ENCODE measurements at regions not wholly inside any gene's neighbourhood (a gene's known extent, or its start where the extent isn't known, plus 50 kb on each side); places are given as distances from the start of the nearest gene placed in this dataset.

- ChIA-PET POLR2A (no interaction called here), CTCF (interaction anchor here (0.5 kb wide), 1 partner anchor 13 kb away, joined by 3 read pairs; no protein-coding TSS in a partner anchor)
- no peaks in the 10 kb centered on the region for H3K36me3 ChIP-seq (ENCODE audit: control insufficient read depth, insufficient read depth, low read length)
- TF ChIP-seq CTCF (IDR thresholded peaks at IDR 0.05; ENCODE audit: insufficient read depth, low read depth, low read length) = no peak
- H3K4me3 ChIP-seq (ENCODE audit: low read depth, low read length) = no peak overlapping the region
- H3K27me3 ChIP-seq (ENCODE audit: control insufficient read depth, insufficient read depth, low read length) = no peaks in the 10 kb centered on the region
- no peak for DNase-seq (ENCODE audit: low read depth)
Observed at GRCh38 chr7:136600475-136600874, 268.0 kb upstream of the CHRM2 start.

- POLR2A ChIA-PET = no interaction called here
- no peak for TF ChIP-seq CTCF (IDR thresholded peaks at IDR 0.05; ENCODE audit: insufficient read depth, low read depth, low read length)
- CTCF ChIA-PET = no interaction called here
- no peak for DNase-seq (ENCODE audit: low read depth)
- Histone ChIP-seq H3K4me3 (ENCODE audit: low read depth, low read length) (no peak overlapping the region), H3K27me3 (ENCODE audit: control insufficient read depth, insufficient read depth, low read length) (no peaks in the 10 kb centered on the region), H3K36me3 (ENCODE audit: control insufficient read depth, insufficient read depth, low read length) (no peaks in the 10 kb centered on the region)
Observed at GRCh38 chr7:136594739-136595144, 273.7 kb upstream of the CHRM2 start.

GRCh38 chr7:136588216-136588615 lies 280.2 kb upstream of the CHRM2 start:
- no peaks in the 10 kb centered on the region for H3K27me3 ChIP-seq (ENCODE audit: control insufficient read depth, insufficient read depth, low read length)
- H3K36me3 ChIP-seq (ENCODE audit: control insufficient read depth, insufficient read depth, low read length) = no peaks in the 10 kb centered on the region
- H3K4me3 ChIP-seq (ENCODE audit: low read depth, low read length) = no peak overlapping the region
- TF ChIP-seq CTCF (IDR thresholded peaks at IDR 0.05; ENCODE audit: insufficient read depth, low read depth, low read length) = no peak
- POLR2A ChIA-PET = no interaction called here
- CTCF ChIA-PET = no interaction called here
- no peak for DNase-seq (ENCODE audit: low read depth)

- no peak for TF ChIP-seq CTCF (IDR thresholded peaks at IDR 0.05; ENCODE audit: insufficient read depth, low read depth, low read length)
- DNase-seq (ENCODE audit: low read depth) = no peak
- Histone ChIP-seq H3K36me3 (ENCODE audit: control insufficient read depth, insufficient read depth, low read length) (no peaks in the 10 kb centered on the region), H3K4me3 (ENCODE audit: low read depth, low read length) (no peak overlapping the region), H3K27me3 (ENCODE audit: control insufficient read depth, insufficient read depth, low read length) (no peaks in the 10 kb centered on the region)
- POLR2A ChIA-PET = no interaction called here
- CTCF ChIA-PET = no interaction called here
Observed at GRCh38 chr7:136585954-136586670, 282.3 kb upstream of the CHRM2 start.

- ChIA-PET CTCF (interaction anchor here (1.0 kb wide), 1 partner anchor 161 kb away, joined by 3 read pairs; no protein-coding TSS in a partner anchor), POLR2A (no interaction called here)
- Histone ChIP-seq H3K36me3 (ENCODE audit: control insufficient read depth, insufficient read depth, low read length) (no peaks in the 10 kb centered on the region), H3K4me3 (ENCODE audit: low read depth, low read length) (no peak overlapping the region), H3K27me3 (ENCODE audit: control insufficient read depth, insufficient read depth, low read length) (no peaks in the 10 kb centered on the region)
- no peak for DNase-seq (ENCODE audit: low read depth)
- no peak for TF ChIP-seq CTCF (IDR thresholded peaks at IDR 0.05; ENCODE audit: insufficient read depth, low read depth, low read length)
Observed at GRCh38 chr7:136566491-136566890, 302.0 kb upstream of the CHRM2 start.

Measured in BJ (cell line).